ENCODE measurements at regions not wholly inside any gene's neighbourhood (a gene's known extent, or its start where the extent isn't known, plus 50 kb on each side); places are given as distances from the start of the nearest gene placed in this dataset.
A peak's percentile ranks its signal among the peaks of the same experiment; 100 is the strongest.

DNA sequence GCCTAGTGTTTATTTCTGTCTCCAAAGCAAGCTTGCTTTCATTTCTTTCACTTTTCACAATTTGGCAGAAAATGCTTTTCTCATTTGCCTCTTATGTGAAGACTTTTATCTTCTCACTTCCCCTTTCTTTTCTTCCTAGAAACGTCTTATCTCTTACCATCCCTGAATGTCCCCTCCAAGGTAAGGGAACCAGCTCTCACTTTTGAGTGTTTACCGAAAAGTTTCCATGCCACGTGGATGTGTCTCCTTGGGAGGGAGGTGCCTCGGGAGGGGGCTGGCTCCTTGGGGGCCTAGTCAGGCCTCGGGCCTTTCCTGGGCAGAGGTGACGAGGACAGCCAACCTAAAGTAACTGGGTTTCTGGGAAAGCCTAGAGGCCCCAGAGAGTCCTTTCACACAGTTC is 127.4 kb downstream of the CD24 start (continued):
- TF ChIP-seq, protein P1, sequence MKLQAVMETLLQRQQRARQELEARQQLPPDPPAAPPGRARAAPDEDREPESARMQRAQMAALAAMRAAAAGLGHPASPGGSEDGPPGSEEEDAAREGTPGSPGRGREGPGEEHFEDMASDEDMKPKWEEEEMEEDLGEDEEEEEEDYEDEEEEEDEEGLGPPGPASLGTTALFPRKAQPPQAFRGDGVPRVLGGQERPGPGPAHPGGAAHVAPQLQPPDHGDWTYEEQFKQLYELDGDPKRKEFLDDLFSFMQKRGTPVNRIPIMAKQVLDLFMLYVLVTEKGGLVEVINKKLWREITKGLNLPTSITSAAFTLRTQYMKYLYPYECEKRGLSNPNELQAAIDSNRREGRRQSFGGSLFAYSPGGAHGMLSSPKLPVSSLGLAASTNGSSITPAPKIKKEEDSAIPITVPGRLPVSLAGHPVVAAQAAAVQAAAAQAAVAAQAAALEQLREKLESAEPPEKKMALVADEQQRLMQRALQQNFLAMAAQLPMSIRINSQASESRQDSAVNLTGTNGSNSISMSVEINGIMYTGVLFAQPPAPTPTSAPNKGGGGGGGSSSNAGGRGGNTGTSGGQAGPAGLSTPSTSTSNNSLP (IDR thresholded peaks at IDR 0.05; ENCODE audit: borderline replicate concordance, low read depth, low read length), result no peak
- no peak for TF ChIP-seq ZNF143 (CRISPR knock-in tag; IDR thresholded peaks at IDR 0.05)
- no peak for TF ChIP-seq ERF (CRISPR knock-in tag; IDR thresholded peaks at IDR 0.05)
- no peak for TF ChIP-seq ZNF12 (CRISPR knock-in tag; IDR thresholded peaks at IDR 0.05)
- TF ChIP-seq ILK (tag; IDR thresholded peaks at IDR 0.05; ENCODE audit: borderline replicate concordance, low read depth), result no peak
- TF ChIP-seq MYC (IDR thresholded peaks at IDR 0.05; ENCODE audit: low read depth, low read length), result peak; percentile 92
- TF ChIP-seq MYC (CRISPR knock-in tag; IDR thresholded peaks at IDR 0.05; ENCODE audit: borderline replicate concordance, low read depth), result no peak
- TF ChIP-seq NFYB (IDR thresholded peaks at IDR 0.05; ENCODE audit: extremely low read depth, insufficient read length), result no peak
- TF ChIP-seq, protein P2, sequence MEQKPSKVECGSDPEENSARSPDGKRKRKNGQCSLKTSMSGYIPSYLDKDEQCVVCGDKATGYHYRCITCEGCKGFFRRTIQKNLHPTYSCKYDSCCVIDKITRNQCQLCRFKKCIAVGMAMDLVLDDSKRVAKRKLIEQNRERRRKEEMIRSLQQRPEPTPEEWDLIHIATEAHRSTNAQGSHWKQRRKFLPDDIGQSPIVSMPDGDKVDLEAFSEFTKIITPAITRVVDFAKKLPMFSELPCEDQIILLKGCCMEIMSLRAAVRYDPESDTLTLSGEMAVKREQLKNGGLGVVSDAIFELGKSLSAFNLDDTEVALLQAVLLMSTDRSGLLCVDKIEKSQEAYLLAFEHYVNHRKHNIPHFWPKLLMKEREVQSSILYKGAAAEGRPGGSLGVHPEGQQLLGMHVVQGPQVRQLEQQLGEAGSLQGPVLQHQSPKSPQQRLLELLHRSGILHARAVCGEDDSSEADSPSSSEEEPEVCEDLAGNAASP (IDR thresholded peaks at IDR 0.05), result no peak
- no peak for TF ChIP-seq KAT8 (IDR thresholded peaks at IDR 0.05; ENCODE audit: low read depth)
- TF ChIP-seq THAP7 (CRISPR knock-in tag; IDR thresholded peaks at IDR 0.05), result no peak
- TF ChIP-seq ZZZ3 (IDR thresholded peaks at IDR 0.05), result no peak
- no peak for TF ChIP-seq SREBF1 (IDR thresholded peaks at IDR 0.05; ENCODE audit: borderline replicate concordance, low read depth, low read length)
- TF ChIP-seq, protein P3, sequence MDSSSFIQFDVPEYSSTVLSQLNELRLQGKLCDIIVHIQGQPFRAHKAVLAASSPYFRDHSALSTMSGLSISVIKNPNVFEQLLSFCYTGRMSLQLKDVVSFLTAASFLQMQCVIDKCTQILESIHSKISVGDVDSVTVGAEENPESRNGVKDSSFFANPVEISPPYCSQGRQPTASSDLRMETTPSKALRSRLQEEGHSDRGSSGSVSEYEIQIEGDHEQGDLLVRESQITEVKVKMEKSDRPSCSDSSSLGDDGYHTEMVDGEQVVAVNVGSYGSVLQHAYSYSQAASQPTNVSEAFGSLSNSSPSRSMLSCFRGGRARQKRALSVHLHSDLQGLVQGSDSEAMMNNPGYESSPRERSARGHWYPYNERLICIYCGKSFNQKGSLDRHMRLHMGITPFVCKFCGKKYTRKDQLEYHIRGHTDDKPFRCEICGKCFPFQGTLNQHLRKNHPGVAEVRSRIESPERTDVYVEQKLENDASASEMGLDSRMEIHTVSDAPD (CRISPR knock-in tag; IDR thresholded peaks at IDR 0.05), result no peak
- no peak for TF ChIP-seq MCM3 (IDR thresholded peaks at IDR 0.05)
- TF ChIP-seq GABPB1 (CRISPR knock-in tag; IDR thresholded peaks at IDR 0.05), result no peak
- TF ChIP-seq FOXA1 (IDR thresholded peaks at IDR 0.05; ENCODE audit: borderline replicate concordance), result no peak
- TF ChIP-seq RBM34 (IDR thresholded peaks at IDR 0.05; ENCODE audit: borderline replicate concordance, insufficient read depth, low read length), result no peak
- TF ChIP-seq ZNF239 (CRISPR knock-in tag; IDR thresholded peaks at IDR 0.05), result no peak
- TF ChIP-seq U2AF1 (optimal IDR thresholded peaks at IDR 0.05; ENCODE audit: low read depth, low read length), result no peak
- TF ChIP-seq HMBOX1 (IDR thresholded peaks at IDR 0.05), result no peak

All from K562 (cell line).